Activated naive CD8-positive, alpha-beta T cell treated with anti-CD3 and anti-CD28 coated beads, Interleukin-2, amount 10 ng/mL, durations not matched to agents 7 days and 5 days (primary cell): ENCODE measurements at regions not wholly inside any gene's neighbourhood (a gene's known extent, or its start where the extent isn't known, plus 50 kb on each side); places are given as distances from the start of the nearest gene placed in this dataset.

Source experiments
- ATAC-seq: fragments of 150-1000 bp; cut with Tn5 transposase; one replicate; pipeline ENCODE4 v1.10.0; 2021; ENCODE audit warnings: low read depth, moderate library complexity
- POLR2A ChIA-PET: fragments of 350-600 bp; sonication (Branson Sonifier 250); formaldehyde crosslinking; loops from one replicate; lab custom pipeline; 2021; ENCODE audit warnings: antibody characterized with exemption; lab: Charles Lee
- DNase-seq: peaks from one replicate; pipeline ENCODE4 v3.0.0; 2021
- H3K27ac Mint-ChIP-seq: one replicate; pipeline ENCODE4 v1.8.0; 2022; ENCODE audit warnings: mild to moderate bottlenecking, mixed read lengths
- H3K27me3 Mint-ChIP-seq: one replicate; pipeline ENCODE4 v1.8.0; 2022; ENCODE audit warnings: mild to moderate bottlenecking, moderate library complexity, mixed read lengths
- H3K36me3 Mint-ChIP-seq: one replicate; pipeline ENCODE4 v1.8.0; 2021; ENCODE audit warnings: mild to moderate bottlenecking, mixed read lengths
- H3K4me1 Mint-ChIP-seq: one replicate; pipeline ENCODE4 v1.8.0; 2021; ENCODE audit warnings: mixed read lengths
- H3K4me3 Mint-ChIP-seq: one replicate; pipeline ENCODE4 v1.8.0; 2022; ENCODE audit warnings: mild to moderate bottlenecking, moderate library complexity, mixed read lengths
- H3K9me3 Mint-ChIP-seq: one replicate; pipeline ENCODE4 v1.8.0; 2021; ENCODE audit warnings: mixed read lengths

DNA sequence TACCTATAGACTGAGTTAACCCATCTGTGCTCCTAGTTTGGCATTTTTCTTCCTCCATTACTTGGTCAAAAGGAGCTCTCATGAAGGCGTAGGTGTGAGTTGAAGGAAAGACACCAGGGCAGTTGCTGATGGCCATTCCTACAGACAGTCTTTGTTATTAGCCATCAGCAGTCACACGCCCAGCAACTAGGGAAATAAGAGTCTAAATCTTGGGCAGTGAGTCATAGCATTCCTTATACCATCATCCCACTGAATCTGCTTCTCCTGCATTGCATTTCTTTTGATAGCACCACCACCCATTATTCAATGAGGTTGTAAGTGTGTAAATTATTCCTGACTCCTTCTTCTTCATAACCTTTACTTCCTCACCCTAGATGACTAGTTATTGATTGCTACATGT is 150.9 kb upstream of the IGF1 start:
- Mint-ChIP-seq H3K27me3 (no peaks in the 10 kb centered on the region), H3K4me3 (no peak overlapping the region), H3K27ac (no peak overlapping the region), H3K9me3 (no peaks in the 10 kb centered on the region), H3K36me3 (no peaks in the 10 kb centered on the region), H3K4me1 (no peaks in the 10 kb centered on the region)
- ATAC-seq, result no peak
- no peak for DNase-seq
- POLR2A ChIA-PET, result no interaction called here

DNA sequence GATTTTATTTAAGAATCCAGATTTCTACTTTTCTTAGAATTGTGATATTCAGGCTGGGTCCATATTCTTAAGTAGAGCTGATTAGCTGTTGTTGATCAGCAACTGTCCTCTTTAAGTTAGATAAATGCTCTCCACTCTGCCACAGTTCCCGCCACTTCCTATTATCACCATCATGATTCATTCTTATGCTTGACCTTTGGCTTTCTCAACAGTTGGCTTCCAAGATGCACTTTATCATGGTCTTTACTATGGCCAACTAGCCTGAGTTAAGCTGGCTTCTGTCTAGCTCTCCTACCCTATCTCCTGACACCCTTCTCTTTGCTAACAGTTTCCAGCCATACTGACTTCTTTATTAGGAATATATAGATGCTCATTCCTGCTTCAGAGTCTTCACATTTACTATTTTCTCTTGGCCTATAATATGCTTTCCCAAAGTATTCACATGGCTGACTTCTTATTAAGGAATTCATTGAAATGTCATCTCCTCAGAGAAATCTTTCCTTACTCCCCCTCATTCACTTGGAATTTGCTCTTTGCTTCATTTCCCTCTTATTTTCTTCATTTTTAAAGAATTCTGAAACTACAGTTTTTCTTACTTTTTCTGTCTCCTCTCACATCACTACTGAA is 149.0 kb upstream of the IGF1 start:
- ATAC-seq (no peak), DNase-seq (no peak)
- Mint-ChIP-seq H3K36me3 (no peaks in the 10 kb centered on the region), H3K27ac (no peak overlapping the region), H3K4me3 (no peak overlapping the region), H3K9me3 (no peaks in the 10 kb centered on the region), H3K27me3 (no peaks in the 10 kb centered on the region), H3K4me1 (no peaks in the 10 kb centered on the region)
- POLR2A ChIA-PET, result no interaction called here

GRCh38 chr12:102625819-102626218 is 145.5 kb upstream of the IGF1 start:
- H3K27me3 Mint-ChIP-seq, result no peaks in the 10 kb centered on the region
- H3K36me3 Mint-ChIP-seq, result no peaks in the 10 kb centered on the region
- H3K9me3 Mint-ChIP-seq, result no peaks in the 10 kb centered on the region

DNA sequence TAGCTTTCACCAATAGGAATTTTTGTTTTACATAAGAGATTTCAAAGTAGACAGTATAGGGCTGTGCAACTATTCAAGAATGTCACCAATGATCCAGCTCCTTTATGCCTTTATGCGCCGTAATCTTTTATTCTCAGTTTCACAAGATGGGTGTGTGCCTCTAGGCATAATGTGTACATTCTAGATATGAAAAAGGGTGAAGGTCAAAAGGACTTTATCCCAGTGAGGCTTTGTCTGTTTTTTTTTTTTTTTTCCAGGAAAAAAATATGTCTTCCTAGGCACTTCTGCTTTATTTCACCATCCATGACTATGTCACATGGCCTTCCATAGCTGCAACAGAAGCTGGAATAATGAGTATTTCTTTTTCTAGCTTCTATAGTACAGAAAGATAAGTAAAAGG is 142.3 kb upstream of the IGF1 start:
- Mint-ChIP-seq H3K4me1 (no peaks in the 10 kb centered on the region), H3K27me3 (no peaks in the 10 kb centered on the region), H3K9me3 (no peaks in the 10 kb centered on the region), H3K4me3 (no peak overlapping the region), H3K27ac (no peak overlapping the region), H3K36me3 (no peaks in the 10 kb centered on the region)
- DNase-seq, result no peak
- POLR2A ChIA-PET, result no interaction called here
- no peak for ATAC-seq

More at GRCh38 chr12:102625819-102626218, 145.5 kb upstream of the IGF1 start:
- Mint-ChIP-seq H3K4me1 (no peaks in the 10 kb centered on the region), H3K4me3 (no peak overlapping the region), H3K27ac (no peak overlapping the region)
- ATAC-seq (no peak), DNase-seq (no peak)
- POLR2A ChIA-PET, result no interaction called here

GRCh38 chr12:102618197-102618877 is 138.0 kb upstream of the IGF1 start:
- H3K27me3 Mint-ChIP-seq, result no peaks in the 10 kb centered on the region
- ATAC-seq, result no peak
- H3K9me3 Mint-ChIP-seq, result no peaks in the 10 kb centered on the region
- POLR2A ChIA-PET, result no interaction called here
- no peak for DNase-seq
- H3K36me3 Mint-ChIP-seq, result no peaks in the 10 kb centered on the region
- no peaks in the 10 kb centered on the region for H3K4me1 Mint-ChIP-seq
- no peak overlapping the region for H3K27ac Mint-ChIP-seq
- H3K4me3 Mint-ChIP-seq, result no peak overlapping the region

DNA sequence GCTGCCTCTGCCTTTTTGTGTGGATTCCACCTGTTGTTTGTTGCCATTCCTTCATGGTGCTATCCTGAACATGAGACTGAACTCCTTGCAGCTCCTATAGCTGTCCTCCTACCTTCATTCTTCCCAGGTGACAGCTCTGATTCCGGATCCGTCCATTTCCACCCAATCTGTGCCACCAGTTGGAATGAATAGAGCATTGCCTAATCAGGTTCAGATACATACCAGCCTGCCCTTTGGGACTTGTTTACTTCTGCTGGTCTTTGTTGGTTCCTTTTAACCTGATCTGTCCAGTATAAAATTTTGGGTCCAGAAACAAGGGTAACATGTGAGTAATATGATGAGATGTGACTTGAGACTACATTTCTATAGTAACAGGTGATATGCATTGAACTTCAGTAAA is 136.3 kb upstream of the IGF1 start:
- Mint-ChIP-seq H3K27ac (no peak overlapping the region), H3K27me3 (no peaks in the 10 kb centered on the region), H3K4me1 (no peaks in the 10 kb centered on the region), H3K36me3 (no peaks in the 10 kb centered on the region), H3K4me3 (no peak overlapping the region), H3K9me3 (no peaks in the 10 kb centered on the region)
- no peak for ATAC-seq
- POLR2A ChIA-PET, result no interaction called here
- DNase-seq, result no peak

DNA sequence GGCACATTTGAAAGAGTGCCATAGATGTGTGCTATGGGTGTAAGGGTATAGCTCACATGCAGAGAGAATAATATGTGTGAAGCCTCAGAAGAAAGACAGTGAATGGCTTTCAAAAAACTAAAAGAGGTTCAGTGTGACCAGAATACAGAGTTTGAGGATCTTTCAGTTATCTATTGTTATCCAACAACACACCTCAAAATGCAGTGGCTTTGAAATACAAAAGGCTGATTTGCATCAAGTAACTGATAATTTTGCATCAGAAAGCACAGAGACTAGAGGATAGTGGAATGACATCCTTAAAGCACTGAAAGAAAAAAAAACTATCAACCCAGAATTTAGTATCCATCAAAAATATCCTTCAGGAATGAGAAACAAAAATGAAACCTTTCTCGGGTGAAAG is 131.6 kb upstream of the IGF1 start:
- Mint-ChIP-seq H3K27ac (no peak overlapping the region), H3K4me1 (no peaks in the 10 kb centered on the region), H3K36me3 (no peaks in the 10 kb centered on the region), H3K27me3 (no peaks in the 10 kb centered on the region), H3K9me3 (peaks cover 8% of the 10 kb centered on the region), H3K4me3 (no peak overlapping the region)
- DNase-seq (no peak), ATAC-seq (no peak)
- POLR2A ChIA-PET, result no interaction called here

GRCh38 chr12:102609996-102610395 is 129.6 kb upstream of the IGF1 start:
- no peak overlapping the region for H3K27ac Mint-ChIP-seq

DNA sequence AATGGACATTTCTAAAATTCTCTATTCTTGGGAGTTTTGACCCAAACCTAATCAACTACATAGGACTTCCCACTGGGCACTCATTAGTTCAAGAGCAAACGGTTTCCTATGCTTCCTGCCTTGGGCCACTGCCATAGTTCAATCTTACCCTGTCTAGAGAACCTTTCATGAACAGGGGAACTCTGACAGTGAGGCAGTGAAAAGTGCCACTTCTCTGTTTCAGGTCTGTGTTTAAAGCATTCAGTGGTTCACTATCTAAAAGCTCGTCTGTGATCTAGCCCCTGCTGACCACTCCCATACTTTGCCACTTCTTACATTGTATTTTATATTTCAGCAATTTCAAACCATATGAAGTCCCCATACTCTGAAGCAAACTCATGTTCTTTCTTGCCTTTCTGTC is 122.7 kb upstream of the IGF1 start:
- Mint-ChIP-seq H3K4me3 (no peak overlapping the region), H3K4me1 (no peaks in the 10 kb centered on the region), H3K27ac (no peak overlapping the region), H3K9me3 (peaks cover 7% of the 10 kb centered on the region), H3K36me3 (no peaks in the 10 kb centered on the region), H3K27me3 (no peaks in the 10 kb centered on the region)
- DNase-seq (no peak), ATAC-seq (no peak)
- POLR2A ChIA-PET, result no interaction called here

More at GRCh38 chr12:102609996-102610395, 129.6 kb upstream of the IGF1 start:
- Mint-ChIP-seq H3K4me3 (no peak overlapping the region), H3K4me1 (no peaks in the 10 kb centered on the region), H3K9me3 (peaks cover 8% of the 10 kb centered on the region), H3K27me3 (no peaks in the 10 kb centered on the region), H3K36me3 (no peaks in the 10 kb centered on the region)
- ATAC-seq (no peak), DNase-seq (no peak)
- POLR2A ChIA-PET, result no interaction called here

DNA sequence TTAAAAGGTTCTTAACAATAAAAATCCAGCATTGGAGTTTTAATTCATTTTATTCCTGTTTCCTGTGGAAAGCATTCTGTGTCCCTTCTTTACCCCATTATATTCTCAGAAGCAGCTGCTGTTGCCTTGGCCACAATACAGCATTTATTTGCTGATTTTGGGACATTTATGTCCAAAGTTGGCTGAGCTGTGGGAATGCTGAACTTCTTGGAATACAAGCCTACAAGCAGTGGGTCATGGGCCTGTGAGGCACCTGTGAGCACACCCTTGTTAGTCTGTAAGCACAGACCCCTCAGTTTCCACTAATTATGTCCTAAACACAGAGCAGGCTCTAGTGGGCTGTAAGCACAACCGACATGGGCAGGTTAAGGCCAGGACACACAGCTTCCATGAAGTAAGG is 122.2 kb upstream of the IGF1 start:
- no peak overlapping the region for H3K27ac Mint-ChIP-seq
- POLR2A ChIA-PET, result no interaction called here
- DNase-seq (no peak), ATAC-seq (no peak)
- H3K9me3 Mint-ChIP-seq, result peaks cover 3% of the 10 kb centered on the region
- H3K4me3 Mint-ChIP-seq, result no peak overlapping the region
- no peaks in the 10 kb centered on the region for H3K36me3 Mint-ChIP-seq
- no peaks in the 10 kb centered on the region for H3K4me1 Mint-ChIP-seq
- H3K27me3 Mint-ChIP-seq, result no peaks in the 10 kb centered on the region

- POLR2A ChIA-PET, result no interaction called here
- no peak for DNase-seq
- Mint-ChIP-seq H3K4me1 (no peaks in the 10 kb centered on the region), H3K27ac (no peak overlapping the region), H3K9me3 (no peaks in the 10 kb centered on the region), H3K27me3 (no peaks in the 10 kb centered on the region), H3K4me3 (no peak overlapping the region), H3K36me3 (no peaks in the 10 kb centered on the region)
- no peak for ATAC-seq
Measured at GRCh38 chr12:102601621-102602020, 121.3 kb upstream of the IGF1 start.

DNA sequence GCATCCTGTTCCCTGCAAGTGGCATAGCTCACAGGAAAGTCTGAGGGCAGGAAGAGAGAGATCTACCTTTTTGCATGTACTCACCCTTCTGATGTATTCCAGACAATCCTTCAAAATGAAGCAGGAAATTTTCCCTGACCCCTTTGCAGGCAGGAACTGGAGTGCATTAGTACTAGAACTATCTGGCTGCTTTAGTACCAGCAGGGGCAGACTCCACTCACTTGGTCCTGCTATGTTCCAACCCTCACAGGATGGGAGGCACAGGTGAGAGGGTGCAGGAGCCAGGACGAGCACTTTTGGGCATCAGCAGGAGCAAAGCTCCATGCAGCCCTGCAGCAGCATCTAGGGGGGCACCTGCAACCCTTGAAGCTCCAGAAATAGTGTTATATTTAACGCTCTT is 116.3 kb upstream of the IGF1 start:
- H3K27ac Mint-ChIP-seq, result no peak overlapping the region
- H3K4me1 Mint-ChIP-seq, result no peaks in the 10 kb centered on the region
- DNase-seq (no peak), ATAC-seq (no peak)
- no peak overlapping the region for H3K4me3 Mint-ChIP-seq
- no peaks in the 10 kb centered on the region for H3K36me3 Mint-ChIP-seq
- no peaks in the 10 kb centered on the region for H3K9me3 Mint-ChIP-seq
- POLR2A ChIA-PET, result no interaction called here
- H3K27me3 Mint-ChIP-seq, result no peaks in the 10 kb centered on the region

- no peak overlapping the region for H3K27ac Mint-ChIP-seq
- POLR2A ChIA-PET, result no interaction called here
- DNase-seq (no peak), ATAC-seq (no peak)
- no peaks in the 10 kb centered on the region for H3K9me3 Mint-ChIP-seq
- H3K27me3 Mint-ChIP-seq, result no peaks in the 10 kb centered on the region
- H3K36me3 Mint-ChIP-seq, result no peaks in the 10 kb centered on the region
- no peaks in the 10 kb centered on the region for H3K4me1 Mint-ChIP-seq
- H3K4me3 Mint-ChIP-seq, result no peak overlapping the region
Measured at GRCh38 chr12:102596031-102596430, 115.7 kb upstream of the IGF1 start.

DNA sequence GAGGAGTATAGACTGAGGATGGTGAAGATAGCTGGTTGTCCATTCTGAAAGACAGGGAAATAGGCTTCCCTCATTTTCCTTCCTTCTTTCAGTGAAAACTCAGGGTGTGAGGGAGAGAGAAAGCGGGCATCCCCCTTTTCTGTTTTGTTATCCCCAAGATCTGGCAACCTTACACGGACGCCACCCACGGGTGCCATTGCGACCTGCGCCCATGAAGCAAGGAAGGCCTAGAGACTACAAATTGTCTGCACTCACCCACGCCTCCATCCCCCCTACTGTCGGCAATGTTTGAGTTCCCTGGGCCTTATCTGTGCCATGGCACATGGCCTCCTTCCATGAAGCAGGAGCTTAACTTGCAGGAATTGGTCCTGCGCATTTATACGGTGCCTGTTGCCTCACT is 115.0 kb upstream of the IGF1 start:
- no peak overlapping the region for H3K4me3 Mint-ChIP-seq
- no peaks in the 10 kb centered on the region for H3K36me3 Mint-ChIP-seq
- H3K9me3 Mint-ChIP-seq, result no peaks in the 10 kb centered on the region
- no peak for ATAC-seq
- H3K27ac Mint-ChIP-seq, result no peak overlapping the region
- no peak for DNase-seq
- H3K27me3 Mint-ChIP-seq, result no peaks in the 10 kb centered on the region
- H3K4me1 Mint-ChIP-seq, result no peaks in the 10 kb centered on the region
- POLR2A ChIA-PET, result no interaction called here
